SK-N-SH (cell line): ENCODE measurements at regions not wholly inside any gene's neighbourhood (a gene's known extent, or its start where the extent isn't known, plus 50 kb on each side); places are given as distances from the start of the nearest gene placed in this dataset.

Experiments
- CTCF ChIA-PET: fragments of 300-600, 350-600 bp; formaldehyde crosslinking; extraction: SDS; loops from one replicate; lab custom pipeline; 2021; lab: Yijun Ruan, JAX
- POLR2A ChIA-PET: fragments of 350-600 bp; sonication (Branson Sonifier 250); formaldehyde crosslinking; extraction: SDS; loops from one replicate; lab custom pipeline; 2020; ENCODE audit warnings: antibody characterized with exemption, inconsistent platforms; lab: Yijun Ruan, JAX
- DNase-seq: peaks from one replicate; pipeline ENCODE4 v3.0.0; 2012
- H2AFZ ChIP-seq: fragments of 200-600 bp; sonication (generic); 2 replicates; pipeline ENCODE4 v1.8.1; 2016; ENCODE audit warnings: antibody characterized with exemption, mild to moderate bottlenecking, low read depth
- H3F3A ChIP-seq: fragments of 200-600 bp; sonication (generic); replicated peaks from 2 replicates; pipeline ENCODE3; 2016; ENCODE audit warnings: antibody characterized with exemption, mild to moderate bottlenecking; ENCODE audit not compliant: insufficient read depth
- H3K27ac ChIP-seq, 2 experiments: fragments of 200-500 bp in 1 of 2; fragments of 200-600 bp in 1 of 2; sonication (Bioruptor generic) in 1 of 2; sonication (generic), shearing (Covaris generic) in 1 of 2; 2 replicates each; pipeline versions ENCODE4 v1.5.1 to v1.6.1; 2014 to 2016; ENCODE audit warnings: low read depth in 2 of 2, inconsistent platforms in 1 of 2, low read length in 1 of 2, mild to moderate bottlenecking in 1 of 2, mixed read lengths in 1 of 2
- H3K27me3 ChIP-seq: fragments of 200-600 bp; sonication (generic), shearing (Covaris generic); 2 replicates; pipeline ENCODE4 v1.6.1; 2016; ENCODE audit warnings: mixed run types; ENCODE audit not compliant: insufficient read depth
- H3K36me3 ChIP-seq, 2 experiments: fragments of 200-500 bp in 1 of 2; fragments of 200-600 bp in 1 of 2; sonication (Bioruptor generic) in 1 of 2; sonication (generic) in 1 of 2; replicated peaks in 1 of 2; 2 replicates each; pipeline versions ENCODE3 to v1.5.1; 2014 to 2016; ENCODE audit warnings: low read length in 1 of 2, mild to moderate bottlenecking in 1 of 2; ENCODE audit not compliant: insufficient read depth in 2 of 2, control insufficient read depth in 1 of 2
- H3K4me1 ChIP-seq, 2 experiments: fragments of 200-500 bp in 1 of 2; fragments of 200-600 bp in 1 of 2; sonication (Bioruptor generic) in 1 of 2; sonication (generic), shearing (Covaris generic) in 1 of 2; 2 replicates each; pipeline versions ENCODE4 v1.5.1 to v1.6.1; 2014 to 2016; ENCODE audit warnings: low read depth in 1 of 2, low read length in 1 of 2, mixed run types in 1 of 2; ENCODE audit not compliant: insufficient read depth in 2 of 2, control insufficient read depth in 1 of 2
- H3K4me2 ChIP-seq: fragments of 200-600 bp; sonication (generic), shearing (Covaris generic); 2 replicates; pipeline ENCODE4 v1.6.1; 2017; ENCODE audit warnings: mixed run types
- H3K4me3 ChIP-seq, 2 experiments: fragments of 200-500 bp in 1 of 2; fragments of 200-600 bp in 1 of 2; sonication (Bioruptor generic) in 1 of 2; sonication (generic), shearing (Covaris generic) in 1 of 2; 2 replicates each; pipeline versions ENCODE4 v1.5.1 to v1.8.1; 2014 to 2016; ENCODE audit warnings: low read depth in 2 of 2, inconsistent platforms in 1 of 2, low read length in 1 of 2, mild to moderate bottlenecking in 1 of 2, mixed read lengths in 1 of 2, moderate library complexity in 1 of 2
- H3K79me2 ChIP-seq: fragments of 200-600 bp; sonication (generic); 2 replicates; pipeline ENCODE4 v1.8.1; 2017; ENCODE audit warnings: mild to moderate bottlenecking; ENCODE audit not compliant: insufficient read depth
- H3K9ac ChIP-seq: fragments of 200-600 bp; sonication (generic); 2 replicates; pipeline ENCODE4 v1.6.1; 2017; ENCODE audit warnings: mixed run types
- H3K9me2 ChIP-seq: fragments of 200-600 bp; sonication (generic); 2 replicates; pipeline ENCODE4 v1.6.1; 2017; ENCODE audit warnings: mixed run types
- H3K9me3 ChIP-seq: fragments of 200-600 bp; sonication (generic); 2 replicates; pipeline ENCODE4 v1.6.1; 2017; ENCODE audit warnings: mixed run types, mild to moderate bottlenecking, moderate library complexity
- H4K20me1 ChIP-seq: fragments of 200-600 bp; sonication (generic); 2 replicates; pipeline ENCODE4 v1.6.1; 2017; ENCODE audit warnings: mild to moderate bottlenecking, mixed run types; ENCODE audit not compliant: insufficient read depth
- CHD2 ChIP-seq: fragments of 150-350 bp; IDR thresholded peaks from 2 replicates; pipeline ENCODE4 v1.6.1; 2018; ENCODE audit warnings: low read length; ENCODE audit not compliant: partially characterized antibody
- CTCF ChIP-seq: fragments of 200-600 bp; sonication (generic); IDR thresholded peaks from 2 replicates; pipeline ENCODE4 v1.6.1; 2017; ENCODE audit warnings: antibody characterized with exemption, mild to moderate bottlenecking, moderate library complexity
- EP300 ChIP-seq, 2 experiments: IDR thresholded peaks; 2 replicates each; pipeline versions ENCODE4 v1.4.0 to v1.6.1; 2012; ENCODE audit warnings: borderline replicate concordance in 1 of 2, low read depth in 1 of 2, low read length in 1 of 2
- EZH2phosphoT487 ChIP-seq: fragments of 200-600 bp; sonication (generic); IDR thresholded peaks from 2 replicates; pipeline ENCODE4 v1.6.1; 2017; ENCODE audit warnings: low read depth, mixed run types, mild to moderate bottlenecking, antibody characterized with exemption, moderate library complexity, borderline replicate concordance
- FOSL2 ChIP-seq: IDR thresholded peaks from 2 replicates; pipeline ENCODE4 v1.4.0; 2012; ENCODE audit warnings: low read depth, mild to moderate bottlenecking, moderate library complexity, borderline replicate concordance
- IRF3 ChIP-seq: fragments of 150-350 bp; IDR thresholded peaks from 2 replicates; pipeline ENCODE4 v1.6.1; 2016; ENCODE audit warnings: mild to moderate bottlenecking, low read depth, low read length
- JUND ChIP-seq: IDR thresholded peaks from 2 replicates; pipeline ENCODE4 v1.4.0; 2012
- MAX ChIP-seq: IDR thresholded peaks from 2 replicates; pipeline ENCODE4 v1.4.0; 2012; ENCODE audit warnings: low read depth
- NFIC ChIP-seq: IDR thresholded peaks from 2 replicates; pipeline ENCODE4 v1.4.0; 2012; ENCODE audit warnings: borderline replicate concordance
- RAD21 ChIP-seq: IDR thresholded peaks from 2 replicates; pipeline ENCODE4 v1.6.1; 2012; ENCODE audit warnings: mild to moderate bottlenecking, low read length
- REST ChIP-seq: IDR thresholded peaks from 2 replicates; pipeline ENCODE4 v1.6.1; 2012; ENCODE audit warnings: mild to moderate bottlenecking, low read depth, low read length, moderate library complexity
- RFX5 ChIP-seq: IDR thresholded peaks from 2 replicates; pipeline ENCODE4 v1.6.1; 2012; ENCODE audit warnings: mild to moderate bottlenecking, improper control_type of control experiment, low read length
- RXRA ChIP-seq: IDR thresholded peaks from 2 replicates; pipeline ENCODE4 v1.4.0; 2012; ENCODE audit warnings: low read depth, mild to moderate bottlenecking, borderline replicate concordance
- TAF1 ChIP-seq: IDR thresholded peaks from 2 replicates; pipeline ENCODE4 v1.6.1; 2012; ENCODE audit warnings: low read depth, mild to moderate bottlenecking, low read length, moderate library complexity, borderline replicate concordance
- TCF12 ChIP-seq: IDR thresholded peaks from 2 replicates; pipeline ENCODE4 v1.4.0; 2012
- USF2 ChIP-seq: fragments of 150-350 bp; IDR thresholded peaks from 2 replicates; pipeline ENCODE4 v1.6.1; 2017; ENCODE audit warnings: antibody characterized with exemption, low read length, low read depth, borderline replicate concordance
- WGBS: methylation state at CpG from one replicate; pipeline ENCODE4 v1.1.6; 2017; ENCODE audit warnings: low lambda C conversion rate; 5-methylcytosine and 5-hydroxymethylcytosine counted together

GRCh38 chr6:101003075-101003474 lies 121.9 kb upstream of the ASCC3 start:
- H3K9me2 ChIP-seq = no peaks in the 10 kb centered on the region
- no peaks in the 10 kb centered on the region for H3K4me1 ChIP-seq
- no peak overlapping the region for H3K4me3 ChIP-seq
- H3K9ac ChIP-seq = no peak overlapping the region
- H3K27me3 ChIP-seq = no peaks in the 10 kb centered on the region
- CTCF ChIA-PET = no interaction called here
- no peaks in the 10 kb centered on the region for H3K79me2 ChIP-seq
- POLR2A ChIA-PET = no interaction called here
- no peak for DNase-seq
- no peaks in the 10 kb centered on the region for H3K9me3 ChIP-seq
- H3K27ac ChIP-seq = no peak overlapping the region
- WGBS = 14% methylated on average over 1 of the region's 1 CpG
- no peak overlapping the region for H3K4me2 ChIP-seq
- no peak for TF ChIP-seq RXRA
- no peak for TF ChIP-seq CTCF
- TF ChIP-seq USF2 = no peak
- no peak for TF ChIP-seq CHD2
- TF ChIP-seq TCF12 = no peak
- TF ChIP-seq JUND = no peak
- TF ChIP-seq TAF1 = no peak
- TF ChIP-seq NFIC = no peak
- TF ChIP-seq RFX5 = no peak
- TF ChIP-seq EP300 (IDR thresholded peaks at IDR 0.05; ENCODE audit: borderline replicate concordance in 1 of 2, low read depth in 1 of 2, low read length in 1 of 2) = no peak
- TF ChIP-seq REST = no peak
- TF ChIP-seq FOSL2 = no peak
- no peaks in the 10 kb centered on the region for H3K36me3 ChIP-seq
- H4K20me1 ChIP-seq = no peaks in the 10 kb centered on the region
- no peak overlapping the region for H2AFZ ChIP-seq
- no peaks in the 10 kb centered on the region for H3F3A ChIP-seq

GRCh38 chr6:101011186-101011585 lies 130.1 kb upstream of the ASCC3 start:
- H3K27ac ChIP-seq = no peak overlapping the region
- H3K79me2 ChIP-seq = no peaks in the 10 kb centered on the region
- no peaks in the 10 kb centered on the region for H3K36me3 ChIP-seq
- H3K27me3 ChIP-seq = no peaks in the 10 kb centered on the region
- no peak overlapping the region for H3K9ac ChIP-seq
- DNase-seq = no peak
- ChIA-PET POLR2A (no interaction called here), CTCF (no interaction called here)
- no peaks in the 10 kb centered on the region for H3K9me2 ChIP-seq
- H2AFZ ChIP-seq = no peak overlapping the region
- WGBS = 15% methylated on average over 2 of the region's 2 CpGs
- H4K20me1 ChIP-seq = no peaks in the 10 kb centered on the region
- H3K9me3 ChIP-seq = no peaks in the 10 kb centered on the region
- no peaks in the 10 kb centered on the region for H3F3A ChIP-seq
- H3K4me2 ChIP-seq = no peak overlapping the region; the same call in 1 of the 2 replicates
- no peaks in the 10 kb centered on the region for H3K4me1 ChIP-seq
- H3K4me3 ChIP-seq = peak overlapping the region; percentile 14; a peak in 2 of 4 replicates
- TF ChIP-seq JUND = no peak
- TF ChIP-seq TCF12 = no peak
- TF ChIP-seq FOSL2 = no peak
- no peak for TF ChIP-seq IRF3
- no peak for TF ChIP-seq TAF1
- no peak for TF ChIP-seq RAD21
- TF ChIP-seq MAX = no peak
- TF ChIP-seq EZH2phosphoT487 = no peak
- TF ChIP-seq EP300 (IDR thresholded peaks at IDR 0.05; ENCODE audit: borderline replicate concordance in 1 of 2, low read depth in 1 of 2, low read length in 1 of 2) = no peak
